ENCODE measurements at regions not wholly inside any gene's neighbourhood (a gene's known extent, or its start where the extent isn't known, plus 50 kb on each side); places are given as distances from the start of the nearest gene placed in this dataset.

DNA sequence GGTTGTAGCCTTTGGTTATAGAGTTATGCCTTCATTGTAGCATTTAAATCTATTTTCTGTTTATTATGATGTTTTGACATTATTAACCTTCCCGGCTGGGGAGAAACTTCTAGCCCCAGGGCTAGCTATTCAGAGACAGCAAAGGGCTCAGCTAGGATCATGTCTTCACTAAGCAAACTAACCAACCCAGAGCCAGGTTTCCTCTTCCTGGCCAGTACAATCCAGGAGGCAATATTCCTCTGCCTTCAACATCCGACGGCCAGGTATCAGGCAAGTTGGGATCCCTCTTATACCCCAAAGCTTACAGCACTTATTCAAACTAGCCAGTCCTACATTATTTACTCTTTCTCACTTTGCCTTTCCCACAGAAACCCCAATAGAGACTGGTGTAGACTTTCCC lies 1060.7 kb upstream of the GHITM start:
- Mint-ChIP-seq H3K36me3 (ENCODE audit: unreplicated experiment) (no peaks in the 10 kb centered on the region), H3K9me3 (ENCODE audit: unreplicated experiment) (peaks cover 2% of the 10 kb centered on the region), H3K27me3 (ENCODE audit: unreplicated experiment) (peaks cover 2% of the 10 kb centered on the region), H3K4me3 (ENCODE audit: unreplicated experiment) (no peak overlapping the region), H3K4me1 (ENCODE audit: low read depth, unreplicated experiment) (peaks cover 10% of the 10 kb centered on the region), H3K27ac (ENCODE audit: unreplicated experiment) (no peak overlapping the region)
- TF ChIP-seq, protein P1, sequence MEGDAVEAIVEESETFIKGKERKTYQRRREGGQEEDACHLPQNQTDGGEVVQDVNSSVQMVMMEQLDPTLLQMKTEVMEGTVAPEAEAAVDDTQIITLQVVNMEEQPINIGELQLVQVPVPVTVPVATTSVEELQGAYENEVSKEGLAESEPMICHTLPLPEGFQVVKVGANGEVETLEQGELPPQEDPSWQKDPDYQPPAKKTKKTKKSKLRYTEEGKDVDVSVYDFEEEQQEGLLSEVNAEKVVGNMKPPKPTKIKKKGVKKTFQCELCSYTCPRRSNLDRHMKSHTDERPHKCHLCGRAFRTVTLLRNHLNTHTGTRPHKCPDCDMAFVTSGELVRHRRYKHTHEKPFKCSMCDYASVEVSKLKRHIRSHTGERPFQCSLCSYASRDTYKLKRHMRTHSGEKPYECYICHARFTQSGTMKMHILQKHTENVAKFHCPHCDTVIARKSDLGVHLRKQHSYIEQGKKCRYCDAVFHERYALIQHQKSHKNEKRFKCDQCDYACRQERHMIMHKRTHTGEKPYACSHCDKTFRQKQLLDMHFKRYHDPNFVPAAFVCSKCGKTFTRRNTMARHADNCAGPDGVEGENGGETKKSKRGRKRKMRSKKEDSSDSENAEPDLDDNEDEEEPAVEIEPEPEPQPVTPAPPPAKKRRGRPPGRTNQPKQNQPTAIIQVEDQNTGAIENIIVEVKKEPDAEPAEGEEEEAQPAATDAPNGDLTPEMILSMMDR (IDR thresholded peaks at IDR 0.05; ENCODE audit: partially characterized antibody, unreplicated experiment): no peak
- no peak for DNase-seq

DNA sequence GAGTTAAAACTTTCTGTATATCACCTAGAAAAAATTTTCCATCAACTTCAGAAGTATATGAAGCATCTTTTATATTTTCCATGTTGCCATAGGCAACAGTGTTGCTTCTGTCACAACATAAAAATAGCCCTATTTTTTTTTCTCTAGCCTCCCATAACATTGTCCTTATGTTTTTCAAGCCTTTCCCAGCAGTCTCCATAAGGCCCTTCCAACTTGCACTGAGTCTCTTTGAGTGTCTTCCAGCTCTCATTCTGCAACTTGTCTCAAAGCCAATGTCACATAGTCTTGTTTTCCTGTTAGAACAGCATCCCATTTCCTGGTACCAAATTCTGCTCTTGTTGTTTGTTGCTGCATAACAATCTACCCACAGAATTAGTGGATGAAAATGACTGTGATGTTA lies 1055.5 kb upstream of the GHITM start:
- Mint-ChIP-seq H3K9me3 (ENCODE audit: unreplicated experiment) (peaks cover 2% of the 10 kb centered on the region), H3K27ac (ENCODE audit: unreplicated experiment) (no peak overlapping the region), H3K27me3 (ENCODE audit: unreplicated experiment) (peaks cover 2% of the 10 kb centered on the region), H3K36me3 (ENCODE audit: unreplicated experiment) (no peaks in the 10 kb centered on the region), H3K4me3 (ENCODE audit: unreplicated experiment) (no peak overlapping the region), H3K4me1 (ENCODE audit: low read depth, unreplicated experiment) (no peaks in the 10 kb centered on the region)
- TF ChIP-seq, protein P1 (IDR thresholded peaks at IDR 0.05; ENCODE audit: partially characterized antibody, unreplicated experiment): no peak
- DNase-seq: no peak

DNA sequence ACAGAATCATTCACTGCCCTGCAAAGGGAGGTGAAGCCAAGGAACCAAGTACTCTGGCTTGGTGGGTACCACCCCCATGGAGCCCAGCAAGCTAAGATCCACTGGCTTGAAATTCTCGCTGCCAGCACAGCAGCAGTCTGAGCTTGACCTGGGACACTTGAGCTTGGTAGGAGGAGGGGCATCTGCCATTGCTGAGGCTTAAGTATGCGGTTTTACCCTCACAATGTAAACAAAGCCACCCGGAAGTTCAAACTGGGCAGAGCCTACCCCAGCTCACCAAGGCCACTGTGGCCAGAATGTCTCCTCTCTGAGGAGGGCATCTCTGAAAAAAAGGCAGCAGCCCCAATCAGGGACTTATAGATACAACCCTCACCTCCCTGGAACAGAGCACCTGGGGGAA lies 1050.0 kb upstream of the GHITM start:
- no peaks in the 10 kb centered on the region for H3K4me1 Mint-ChIP-seq (ENCODE audit: low read depth, unreplicated experiment)
- no peak overlapping the region for H3K27ac Mint-ChIP-seq (ENCODE audit: unreplicated experiment)
- H3K4me3 Mint-ChIP-seq (ENCODE audit: unreplicated experiment): no peak overlapping the region
- DNase-seq: no peak
- peaks cover 7% of the 10 kb centered on the region for H3K36me3 Mint-ChIP-seq (ENCODE audit: unreplicated experiment)
- TF ChIP-seq, protein P1 (IDR thresholded peaks at IDR 0.05; ENCODE audit: partially characterized antibody, unreplicated experiment): no peak
- no peaks in the 10 kb centered on the region for H3K9me3 Mint-ChIP-seq (ENCODE audit: unreplicated experiment)
- H3K27me3 Mint-ChIP-seq (ENCODE audit: unreplicated experiment): no peaks in the 10 kb centered on the region

DNA sequence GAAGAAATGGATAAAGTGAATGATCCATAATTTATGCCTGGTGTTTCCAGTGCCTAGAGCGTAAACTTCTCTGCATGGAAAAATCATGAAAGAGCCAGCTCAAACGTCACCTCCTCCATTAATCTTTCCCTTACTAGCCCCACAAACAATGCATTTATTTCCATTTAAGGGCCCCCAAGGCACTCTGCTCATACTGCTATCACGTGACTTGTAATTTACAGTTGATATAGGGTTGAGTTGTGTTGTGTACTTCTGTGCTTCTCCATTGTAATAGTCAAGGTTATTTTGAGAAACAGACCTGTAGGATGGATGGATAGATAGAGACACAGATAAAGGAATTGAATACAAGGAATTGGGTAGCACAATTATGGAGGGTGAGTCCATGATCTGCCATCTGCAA lies 1034.7 kb upstream of the GHITM start:
- Mint-ChIP-seq H3K4me1 (ENCODE audit: low read depth, unreplicated experiment) (no peaks in the 10 kb centered on the region), H3K36me3 (ENCODE audit: unreplicated experiment) (peaks cover 5% of the 10 kb centered on the region), H3K4me3 (ENCODE audit: unreplicated experiment) (no peak overlapping the region), H3K27me3 (ENCODE audit: unreplicated experiment) (no peaks in the 10 kb centered on the region), H3K9me3 (ENCODE audit: unreplicated experiment) (peaks cover 2% of the 10 kb centered on the region), H3K27ac (ENCODE audit: unreplicated experiment) (no peak overlapping the region)
- no peak for DNase-seq
- TF ChIP-seq, protein P1 (IDR thresholded peaks at IDR 0.05; ENCODE audit: partially characterized antibody, unreplicated experiment): no peak

DNA sequence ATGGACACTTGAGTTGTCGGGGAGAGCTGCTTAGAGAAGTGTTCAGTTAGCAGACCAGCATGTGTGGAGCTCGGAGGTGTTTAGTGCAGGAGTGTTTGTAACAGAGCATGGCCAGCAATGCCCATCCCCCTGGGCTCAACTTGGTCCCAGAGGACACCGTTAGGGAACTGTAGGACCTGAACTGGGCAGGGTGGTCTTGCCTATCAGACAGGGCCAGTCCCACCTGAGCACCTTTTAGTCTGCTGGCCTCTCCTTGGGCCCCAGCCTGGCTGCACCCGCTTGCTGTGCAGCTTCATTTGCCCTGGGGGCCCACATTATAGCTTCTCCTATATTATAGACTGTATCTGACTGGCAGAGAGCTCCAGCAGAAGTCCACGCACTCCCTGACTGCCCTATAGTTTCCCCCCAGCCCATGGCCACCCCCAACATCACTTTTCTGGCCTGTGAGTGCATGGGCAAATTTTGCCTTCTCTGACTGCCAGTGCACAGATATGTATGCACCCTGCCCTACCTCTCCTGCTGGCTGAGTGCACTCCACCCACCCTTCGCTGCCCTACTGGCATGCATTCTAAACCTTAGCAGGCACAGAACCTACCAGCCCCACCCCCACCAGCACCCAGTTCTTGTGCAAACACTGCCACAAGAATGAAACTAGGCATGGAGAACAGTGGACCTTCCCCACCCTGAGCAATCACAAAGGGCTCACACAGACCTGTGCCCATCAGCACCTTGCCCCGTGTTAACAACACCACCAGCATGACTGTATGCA lies 1030.6 kb upstream of the GHITM start:
- Mint-ChIP-seq H3K9me3 (ENCODE audit: unreplicated experiment) (peaks cover 7% of the 10 kb centered on the region), H3K27me3 (ENCODE audit: unreplicated experiment) (no peaks in the 10 kb centered on the region), H3K36me3 (ENCODE audit: unreplicated experiment) (peaks cover 10% of the 10 kb centered on the region), H3K4me1 (ENCODE audit: low read depth, unreplicated experiment) (no peaks in the 10 kb centered on the region), H3K27ac (ENCODE audit: unreplicated experiment) (no peak overlapping the region), H3K4me3 (ENCODE audit: unreplicated experiment) (no peak overlapping the region)
- TF ChIP-seq, protein P1 (IDR thresholded peaks at IDR 0.05; ENCODE audit: partially characterized antibody, unreplicated experiment): no peak
- no peak for DNase-seq

All from glutamatergic neuron (in vitro differentiated cells).